ENCODE measurements at regions not wholly inside any gene's neighbourhood (a gene's known extent, or its start where the extent isn't known, plus 50 kb on each side); places are given as distances from the start of the nearest gene placed in this dataset.
"Not testable (repeated sequence)": the region's sequence is repeated elsewhere in the genome, so short reads cannot be mapped to it uniquely, and the experiment has no call there.

DNA sequence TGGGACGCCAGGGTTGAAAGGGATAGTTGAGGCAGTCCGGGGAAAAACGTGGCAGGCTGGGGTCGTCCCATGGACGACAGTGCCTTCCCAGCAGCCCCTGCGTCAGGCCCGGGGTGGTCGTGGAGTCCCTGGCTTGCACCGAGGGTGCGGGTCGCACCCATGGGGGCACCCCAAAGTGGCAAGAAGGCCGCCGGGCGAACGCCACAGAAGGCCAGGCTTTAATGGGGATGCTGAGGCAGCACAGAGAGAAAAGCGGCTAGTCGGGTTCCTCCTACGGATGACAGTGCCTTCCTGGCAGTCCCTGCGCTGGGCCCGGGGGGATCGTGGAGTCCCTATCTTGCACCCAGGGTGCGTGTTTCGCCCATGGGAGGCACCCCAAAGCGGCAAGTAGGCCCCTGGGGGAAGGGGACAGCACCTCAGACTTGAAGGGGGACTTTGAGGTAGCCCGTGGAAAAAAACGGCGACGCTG lies 158.6 kb upstream of the ALG10B start:
- no peak for DNase-seq (ENCODE audit: low read depth in 4 of 4, low spot score in 2 of 4)

DNA sequence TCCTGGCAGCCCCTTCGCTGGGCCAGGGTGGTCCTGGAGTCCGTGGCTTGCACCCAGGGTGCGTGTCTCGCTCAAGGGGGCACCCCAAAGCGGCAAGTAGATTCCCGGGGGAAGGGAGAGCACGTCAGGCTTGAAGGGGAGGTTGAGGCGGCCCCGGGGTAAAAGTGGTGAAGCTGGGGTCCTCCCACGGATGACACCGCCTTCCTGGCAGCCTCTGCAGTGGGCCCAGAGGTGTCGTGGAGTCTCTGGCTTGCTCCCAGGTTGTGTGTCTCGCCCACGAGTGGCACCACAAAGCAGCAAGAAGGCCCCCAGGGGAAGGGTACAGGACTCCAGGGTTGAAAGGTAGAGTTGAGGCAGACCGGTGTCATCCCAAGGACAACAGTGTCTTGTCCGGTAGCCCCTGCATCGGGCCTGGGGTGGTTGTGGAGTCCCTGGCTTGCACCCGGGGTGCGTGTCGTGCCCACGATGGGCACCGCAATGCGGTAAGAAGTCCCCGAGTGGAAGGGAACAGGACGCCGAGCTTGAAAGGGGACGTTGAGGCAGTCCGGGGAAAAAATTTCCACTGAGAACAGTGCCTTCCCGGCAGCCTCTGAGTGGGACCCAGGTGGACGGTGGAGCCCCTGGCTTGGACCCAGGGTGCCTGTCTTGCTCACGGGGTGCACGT lies 158.0 kb upstream of the ALG10B start:
- DNase-seq (ENCODE audit: low read depth in 4 of 4, low spot score in 2 of 4), result no peak

DNA sequence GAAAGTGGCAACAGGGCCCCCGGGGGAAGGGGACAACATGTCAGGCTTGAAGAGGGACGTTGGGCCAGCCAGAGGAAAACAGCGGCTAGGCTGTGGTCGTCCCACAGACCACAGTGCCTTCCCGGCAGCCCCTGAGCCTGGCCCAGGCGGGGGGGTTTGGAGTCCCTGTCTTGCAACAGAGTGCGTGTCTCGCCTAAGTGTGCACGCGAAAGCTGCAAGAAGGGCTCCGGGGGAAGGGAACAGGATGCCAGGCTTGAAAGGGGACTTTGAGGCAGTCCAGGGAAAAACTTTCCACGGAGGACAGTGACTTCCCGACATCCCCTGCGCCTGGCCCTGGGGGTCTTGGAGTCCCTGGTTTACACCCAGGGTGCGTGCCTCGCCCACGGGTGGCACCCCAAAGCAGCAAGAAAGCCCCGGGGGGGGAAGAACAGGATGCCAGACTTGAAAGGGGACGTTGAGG lies 157.5 kb upstream of the ALG10B start:
- no peak for DNase-seq (ENCODE audit: low read depth in 4 of 4, low spot score in 2 of 4)

DNA sequence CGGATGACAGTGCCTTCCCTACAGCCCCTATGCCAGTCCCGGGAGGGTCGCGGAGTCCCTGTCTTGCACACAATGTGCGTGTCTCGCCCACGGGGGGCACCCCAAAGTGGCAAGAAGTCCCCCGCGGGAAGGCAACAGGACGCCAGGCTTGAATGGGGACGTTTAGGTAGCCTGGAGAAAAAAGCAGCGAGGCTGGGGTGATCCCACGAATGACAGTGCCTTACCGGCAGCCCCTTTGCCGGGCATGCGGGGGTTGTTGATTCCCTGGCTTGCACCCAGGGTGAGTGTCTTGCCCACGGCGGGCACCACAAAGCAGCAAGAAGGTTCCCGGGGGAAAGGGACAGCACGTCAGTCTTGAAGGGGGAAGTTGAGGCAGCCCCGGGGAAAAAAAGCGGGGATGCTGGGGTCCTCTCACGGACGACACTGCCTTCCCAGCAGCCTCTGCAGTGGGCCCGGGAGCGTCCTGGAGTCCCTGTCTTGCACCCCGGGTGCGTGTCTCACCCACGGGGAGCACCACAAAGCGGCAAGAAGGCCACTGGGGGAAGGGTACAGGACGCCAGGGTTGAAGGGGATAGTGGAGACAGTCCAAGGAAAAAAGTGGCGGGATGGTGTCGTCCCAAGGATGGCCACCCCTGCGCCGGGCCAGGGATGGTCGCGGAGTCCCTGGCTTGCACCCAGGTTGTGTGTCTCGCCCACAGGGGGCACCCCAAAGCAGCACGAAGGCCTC lies 156.8 kb upstream of the ALG10B start:
- DNase-seq (ENCODE audit: low read depth in 4 of 4, low spot score in 2 of 4), result no peak

DNA sequence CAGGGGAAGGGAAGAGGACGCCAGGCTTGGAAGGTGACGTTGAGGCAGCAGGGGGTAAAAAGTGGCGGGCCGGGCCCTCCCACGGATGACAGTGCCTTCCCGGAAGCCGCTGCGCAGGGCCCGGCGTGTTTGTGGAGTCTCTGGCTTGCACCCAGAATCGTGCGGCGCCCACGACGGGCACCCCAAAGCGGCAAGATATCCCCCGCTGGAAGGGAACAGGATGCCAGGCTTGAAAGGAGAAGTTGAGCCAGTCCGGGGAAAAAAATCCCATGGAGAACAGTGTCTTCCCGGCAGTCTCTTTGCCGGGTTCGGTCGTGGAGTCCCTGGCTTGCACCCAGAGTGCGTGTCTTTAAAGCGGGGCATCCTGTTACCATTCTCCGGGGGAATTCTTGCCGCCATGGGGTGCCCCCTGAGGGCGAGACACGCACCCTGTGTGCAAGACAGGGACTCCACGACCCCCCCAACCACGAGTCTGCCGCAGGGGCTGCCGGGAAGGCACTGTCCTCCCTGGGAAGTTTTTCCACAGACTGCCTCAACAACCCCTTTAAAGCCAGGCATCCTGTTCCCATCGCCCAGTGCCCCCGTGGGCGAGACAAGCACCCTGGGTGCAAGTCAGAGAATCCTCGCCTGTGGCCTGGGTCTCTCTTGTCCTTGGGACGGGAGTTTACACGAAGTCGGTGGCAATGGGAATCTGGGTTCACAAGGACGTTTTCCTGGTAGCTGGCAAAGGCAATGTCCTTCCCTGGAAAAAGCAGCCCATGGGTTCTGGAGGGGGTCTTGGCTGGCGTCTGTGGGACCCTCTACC lies 156.1 kb upstream of the ALG10B start:
- DNase-seq (ENCODE audit: low read depth in 4 of 4, low spot score in 2 of 4), result no peak

DNA sequence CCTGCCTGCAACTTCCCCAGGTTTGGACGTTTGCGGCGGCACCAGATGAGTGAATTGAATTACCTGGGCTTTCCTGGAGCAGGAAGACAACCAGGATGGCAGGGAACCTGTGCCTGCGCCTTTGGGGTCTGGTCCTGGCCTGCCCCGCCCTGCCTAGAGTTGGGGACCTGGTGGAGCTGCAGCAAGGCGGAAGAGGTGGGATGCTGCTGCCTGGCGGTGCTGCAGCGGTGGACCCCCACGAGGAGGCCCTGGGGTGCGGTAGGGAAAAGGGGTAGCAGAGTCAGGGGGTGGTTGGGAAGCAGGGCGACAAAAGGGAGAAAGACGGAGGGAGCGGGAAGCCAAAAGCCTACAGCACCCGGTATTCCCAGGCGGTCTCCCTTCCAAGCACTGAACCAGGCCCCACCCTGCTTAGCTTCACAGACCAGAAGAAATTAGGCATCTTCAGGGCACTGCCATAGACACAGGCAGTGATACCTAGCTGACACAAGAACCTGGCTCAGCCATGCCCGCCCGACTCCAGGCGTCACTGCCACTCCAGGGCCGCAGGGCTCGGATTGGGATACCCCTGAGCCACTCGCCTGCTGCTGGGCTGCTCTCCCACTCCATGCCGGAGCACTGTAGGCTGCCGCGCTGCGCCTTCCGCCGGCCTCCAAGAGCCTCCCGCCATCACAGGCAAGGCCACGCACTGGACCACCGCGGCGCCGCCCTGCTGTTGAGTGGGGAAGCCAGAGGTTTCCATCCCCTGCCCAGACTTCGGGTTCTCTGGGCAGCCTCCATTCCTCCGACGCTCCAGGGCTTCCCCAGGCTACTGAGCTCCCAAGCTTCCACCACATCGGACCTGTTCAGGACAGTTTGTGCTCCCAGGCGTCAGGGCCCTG lies 155.2 kb upstream of the ALG10B start:
- no peak for DNase-seq (ENCODE audit: low read depth in 4 of 4, low spot score in 2 of 4)

DNA sequence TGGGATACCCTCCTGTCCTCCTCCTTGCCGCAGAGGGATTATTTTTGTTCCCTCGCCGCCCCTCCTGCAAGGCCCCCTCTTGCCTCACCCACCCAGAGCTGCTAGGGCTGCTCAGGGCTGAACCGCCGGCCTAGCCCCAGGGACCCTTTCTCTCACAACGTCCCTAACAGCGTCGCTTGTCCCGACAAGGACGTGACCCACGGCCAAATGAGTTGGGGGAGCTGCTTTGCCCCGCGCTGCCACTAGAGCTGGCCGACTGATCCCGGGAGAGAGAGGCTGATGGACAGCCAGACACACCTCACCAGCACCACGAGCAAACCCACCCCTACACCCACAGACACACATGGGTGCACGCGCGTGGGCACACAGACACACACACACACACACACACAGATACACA lies 154.6 kb upstream of the ALG10B start:
- DNase-seq (ENCODE audit: low read depth in 4 of 4, low spot score in 2 of 4), result no peak

- no peak for DNase-seq (ENCODE audit: low read depth in 4 of 4, low spot score in 2 of 4)
Measured at GRCh38 chr12:38162708-38163441, 153.7 kb upstream of the ALG10B start.

DNA sequence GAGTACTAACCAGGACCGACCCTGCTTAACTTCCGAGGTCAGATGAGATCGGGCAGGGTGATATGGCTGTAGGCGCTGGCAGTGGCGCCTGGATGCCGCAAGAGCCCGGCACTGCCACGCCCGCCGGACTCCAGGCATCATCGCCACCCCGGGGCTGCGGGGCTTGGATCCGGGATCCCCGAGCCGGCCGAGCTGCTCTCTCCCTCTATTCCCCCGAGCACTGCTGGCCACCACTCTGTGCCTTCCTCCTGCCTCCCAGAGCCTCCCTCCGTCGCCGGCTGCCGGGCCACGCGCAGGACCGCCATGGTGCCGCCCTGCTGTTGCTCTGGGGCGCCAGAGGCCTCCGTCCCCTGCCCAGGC lies 153.2 kb upstream of the ALG10B start:
- DNase-seq (ENCODE audit: low read depth in 4 of 4, low spot score in 2 of 4), result no peak

DNA sequence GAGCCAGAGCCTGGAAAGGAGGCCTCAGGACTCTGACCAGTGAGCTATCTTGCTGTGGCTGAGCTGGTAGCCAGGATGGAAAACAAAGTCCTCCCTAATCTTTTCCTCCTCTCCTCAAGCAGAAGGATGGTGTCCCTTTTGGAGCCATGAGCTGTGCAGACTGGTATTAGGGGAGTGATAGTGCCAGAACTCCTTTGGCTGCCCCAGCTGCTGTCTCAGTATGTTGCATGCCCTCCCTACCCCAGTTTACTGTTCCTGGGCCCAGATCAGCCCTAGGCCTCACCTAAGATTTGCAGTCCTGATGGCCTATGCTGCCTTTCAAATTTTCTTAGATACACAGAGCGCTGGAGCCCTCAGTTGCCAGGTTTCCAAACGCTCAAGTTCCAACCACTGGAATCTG lies 150.3 kb upstream of the ALG10B start:
- no peak for DNase-seq (ENCODE audit: low read depth in 4 of 4, low spot score in 2 of 4)

- DNase-seq (ENCODE audit: low read depth in 4 of 4, low spot score in 2 of 4), result no peak
Measured at GRCh38 chr12:38175538-38175937, 141.0 kb upstream of the ALG10B start.

DNA sequence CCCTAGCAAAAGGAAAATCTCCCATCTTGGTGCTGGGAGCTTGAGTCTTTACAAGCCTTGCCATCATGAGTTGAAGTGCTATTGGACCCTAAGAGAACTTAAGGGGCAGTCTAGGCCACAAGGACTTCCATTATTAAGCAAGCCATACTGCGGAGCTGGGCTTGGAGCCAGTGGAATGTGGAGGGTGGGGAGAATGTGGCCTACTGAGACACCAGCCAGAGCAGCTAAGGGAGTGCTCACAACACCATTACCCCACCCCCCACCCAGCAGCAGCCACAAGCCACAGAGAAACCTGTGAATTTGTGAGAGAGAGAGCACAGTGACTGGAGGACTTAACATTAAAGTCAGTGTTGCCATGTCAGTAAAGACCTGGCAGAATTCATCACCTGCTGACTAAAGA lies 133.0 kb upstream of the ALG10B start:
- DNase-seq (ENCODE audit: low read depth in 4 of 4, low spot score in 2 of 4), result not testable (repeated sequence)

DNA sequence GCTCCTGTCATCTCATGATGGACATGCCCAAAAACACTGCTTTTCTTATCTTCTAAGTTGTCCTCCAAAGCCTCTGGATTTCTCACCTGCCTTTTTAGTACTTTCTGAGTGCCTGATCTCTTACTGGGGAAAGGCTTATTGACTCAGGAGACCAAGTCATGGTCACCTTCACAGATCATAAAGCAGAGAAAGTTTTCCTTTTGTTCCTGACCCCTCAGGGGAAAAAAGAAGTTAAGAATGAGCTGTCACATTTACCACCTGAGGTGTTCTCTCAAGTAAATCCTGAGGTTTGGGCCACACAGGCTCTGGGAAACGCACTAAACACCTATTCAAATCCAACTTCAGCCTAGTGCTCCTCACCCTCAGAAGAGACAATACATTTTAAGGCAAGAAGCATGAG lies 119.3 kb upstream of the ALG10B start:
- DNase-seq (ENCODE audit: low read depth in 4 of 4, low spot score in 2 of 4), result not testable (repeated sequence)

DNA sequence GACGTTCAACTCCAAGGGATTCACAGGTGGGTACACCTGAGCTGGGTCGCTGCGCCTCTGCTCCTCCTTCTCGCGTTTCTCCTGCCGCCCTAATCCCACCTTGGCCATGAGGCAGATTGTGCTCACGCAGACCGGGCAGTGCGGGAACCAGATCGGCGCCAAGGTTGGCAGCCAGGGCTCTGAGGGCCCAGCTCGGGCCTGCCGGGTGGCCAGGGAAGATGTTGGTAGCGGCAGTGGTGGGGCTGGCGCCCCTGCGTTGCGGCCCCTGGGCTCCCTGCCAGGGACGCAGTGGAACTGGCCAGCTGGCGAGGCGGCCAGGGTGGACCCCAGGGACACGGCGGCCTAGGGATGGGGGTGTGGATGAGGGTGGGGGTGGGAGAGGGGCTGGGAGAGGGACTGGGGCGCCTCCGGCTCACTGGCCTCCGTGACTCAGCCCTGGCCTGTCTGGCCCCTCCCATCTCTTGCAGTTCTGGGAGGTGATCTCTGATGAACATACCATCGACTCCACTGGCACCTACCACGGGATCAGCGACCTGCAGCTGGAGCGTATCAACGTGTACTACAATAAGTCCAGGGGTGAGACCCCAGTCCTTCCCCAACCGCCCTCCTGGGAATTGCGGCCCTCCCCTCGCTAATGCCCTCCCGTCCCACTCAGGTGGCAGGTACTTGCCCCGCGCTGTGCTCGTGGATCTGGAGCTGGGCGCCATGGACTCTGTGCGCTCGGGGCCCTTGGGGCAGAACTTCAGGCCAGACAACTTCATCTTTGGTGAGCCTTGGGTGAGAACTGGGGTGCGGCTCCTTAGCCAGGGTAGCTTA lies 114.9 kb upstream of the ALG10B start:
- DNase-seq (ENCODE audit: low read depth in 4 of 4, low spot score in 2 of 4), result no peak

GRCh38 chr12:38204831-38205230 lies 111.7 kb upstream of the ALG10B start:
- DNase-seq (ENCODE audit: low read depth in 4 of 4, low spot score in 2 of 4), result no peak

GRCh38 chr12:38222011-38222410 lies 94.6 kb upstream of the ALG10B start:
- DNase-seq (ENCODE audit: low read depth in 4 of 4, low spot score in 2 of 4), result no peak

DNA sequence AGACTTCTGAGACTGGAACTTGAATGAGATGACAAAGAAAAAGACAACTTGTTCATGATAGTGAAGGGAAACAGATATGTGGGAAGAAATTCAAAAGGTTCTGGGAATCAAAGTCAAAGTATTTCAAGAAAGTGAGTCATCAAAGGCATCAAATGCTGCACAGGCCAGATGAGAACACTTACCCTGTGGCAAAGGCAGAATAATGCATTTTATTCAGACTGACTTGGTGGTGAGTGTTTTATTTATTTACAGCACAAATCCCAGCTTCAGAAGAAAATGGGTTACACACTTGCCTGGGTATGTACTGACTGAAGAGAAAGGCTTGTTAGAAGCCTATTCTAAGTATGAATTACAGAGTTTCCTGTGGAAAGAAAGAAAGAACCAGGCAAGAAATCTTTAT lies 78.2 kb upstream of the ALG10B start:
- DNase-seq (ENCODE audit: low read depth in 4 of 4, low spot score in 2 of 4), result not testable (repeated sequence)

GRCh38 chr12:38253778-38254177 lies 62.8 kb upstream of the ALG10B start:
- no peak for DNase-seq (ENCODE audit: low read depth in 4 of 4, low spot score in 2 of 4)

- DNase-seq (ENCODE audit: low read depth in 4 of 4, low spot score in 2 of 4), result no peak
Measured at GRCh38 chr12:38258411-38258810, 58.2 kb upstream of the ALG10B start.
